ENCODE measurements at regions not wholly inside any gene's neighbourhood (a gene's known extent, or its start where the extent isn't known, plus 50 kb on each side); places are given as distances from the start of the nearest gene placed in this dataset.

DNA sequence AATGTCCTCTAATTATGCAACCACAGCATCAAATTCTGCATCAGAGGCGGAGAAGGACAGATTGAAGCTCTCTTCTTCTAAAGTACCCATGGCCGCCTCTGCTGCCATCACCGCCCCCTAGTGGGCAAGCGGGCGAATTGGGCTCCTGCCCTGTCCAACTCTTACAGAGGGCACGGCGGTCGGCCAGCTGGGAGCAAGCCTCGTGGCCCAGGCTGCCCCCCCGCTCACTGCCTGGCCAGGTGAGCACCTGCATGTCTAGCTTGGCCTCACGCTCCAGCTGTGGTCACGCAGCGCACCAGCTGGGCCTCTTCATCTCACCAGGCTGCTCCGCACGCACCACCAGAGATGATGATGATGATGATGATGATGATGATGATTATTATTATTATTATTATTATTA is 146.1 kb upstream of the TOM1L1 start:
- no peak for TF ChIP-seq EZH2phosphoT487 (IDR thresholded peaks at IDR 0.05; ENCODE audit: low read depth)
- TF ChIP-seq, protein P1, sequence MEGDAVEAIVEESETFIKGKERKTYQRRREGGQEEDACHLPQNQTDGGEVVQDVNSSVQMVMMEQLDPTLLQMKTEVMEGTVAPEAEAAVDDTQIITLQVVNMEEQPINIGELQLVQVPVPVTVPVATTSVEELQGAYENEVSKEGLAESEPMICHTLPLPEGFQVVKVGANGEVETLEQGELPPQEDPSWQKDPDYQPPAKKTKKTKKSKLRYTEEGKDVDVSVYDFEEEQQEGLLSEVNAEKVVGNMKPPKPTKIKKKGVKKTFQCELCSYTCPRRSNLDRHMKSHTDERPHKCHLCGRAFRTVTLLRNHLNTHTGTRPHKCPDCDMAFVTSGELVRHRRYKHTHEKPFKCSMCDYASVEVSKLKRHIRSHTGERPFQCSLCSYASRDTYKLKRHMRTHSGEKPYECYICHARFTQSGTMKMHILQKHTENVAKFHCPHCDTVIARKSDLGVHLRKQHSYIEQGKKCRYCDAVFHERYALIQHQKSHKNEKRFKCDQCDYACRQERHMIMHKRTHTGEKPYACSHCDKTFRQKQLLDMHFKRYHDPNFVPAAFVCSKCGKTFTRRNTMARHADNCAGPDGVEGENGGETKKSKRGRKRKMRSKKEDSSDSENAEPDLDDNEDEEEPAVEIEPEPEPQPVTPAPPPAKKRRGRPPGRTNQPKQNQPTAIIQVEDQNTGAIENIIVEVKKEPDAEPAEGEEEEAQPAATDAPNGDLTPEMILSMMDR (IDR thresholded peaks at IDR 0.05; ENCODE audit: low read depth, low read length), result peak; percentile 49
- H4K20me1 ChIP-seq (ENCODE audit: insufficient read depth, low read length), result no peaks in the 10 kb centered on the region
- H3K79me2 ChIP-seq (ENCODE audit: low read length), result no peaks in the 10 kb centered on the region
- no peak overlapping the region for H3K9ac ChIP-seq (ENCODE audit: low read length)
- no peak overlapping the region for H3K27ac ChIP-seq (ENCODE audit: low read length)
- H3K9me3 ChIP-seq (ENCODE audit: insufficient read depth, low read length), result no peaks in the 10 kb centered on the region
- no peaks in the 10 kb centered on the region for H3K36me3 ChIP-seq (replicated peaks; ENCODE audit: low read depth, low read length)
- H2AFZ ChIP-seq (ENCODE audit: low read depth, low read length), result no peak overlapping the region
- H3K4me3 ChIP-seq (ENCODE audit: low read length), result no peak overlapping the region
- no peaks in the 10 kb centered on the region for H3K4me1 ChIP-seq (ENCODE audit: low read length)
- H3K4me2 ChIP-seq (ENCODE audit: low read length), result no peak overlapping the region
- H3K27me3 ChIP-seq (ENCODE audit: low read depth, low read length), result no peaks in the 10 kb centered on the region

DNA sequence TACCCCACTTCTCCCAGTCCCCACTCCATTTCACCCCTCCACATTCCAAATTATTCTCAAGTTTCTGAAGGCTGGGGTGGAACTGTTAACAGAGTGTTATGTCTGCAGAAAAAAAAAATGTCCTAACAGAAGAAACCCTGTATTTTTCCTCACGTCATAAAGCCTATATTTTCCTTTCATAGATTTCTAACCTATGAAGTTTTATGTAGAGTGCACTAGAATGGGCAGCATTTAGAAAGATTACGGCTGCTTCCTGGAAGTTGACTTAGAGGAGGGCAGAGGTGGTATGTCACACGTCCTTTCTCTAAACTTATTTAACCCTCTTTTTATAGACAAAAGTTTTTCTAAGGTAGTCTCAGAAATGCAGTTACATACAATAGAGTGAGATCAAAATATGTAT is 139.8 kb upstream of the TOM1L1 start:
- Histone ChIP-seq H4K20me1 (ENCODE audit: insufficient read depth, low read length) (no peaks in the 10 kb centered on the region), H3K36me3 (replicated peaks; ENCODE audit: low read depth, low read length) (no peaks in the 10 kb centered on the region), H3K4me3 (ENCODE audit: low read length) (no peak overlapping the region), H3K27ac (ENCODE audit: low read length) (no peak overlapping the region), H3K79me2 (ENCODE audit: low read length) (no peaks in the 10 kb centered on the region), H3K4me1 (ENCODE audit: low read length) (no peaks in the 10 kb centered on the region), H3K9me3 (ENCODE audit: insufficient read depth, low read length) (no peaks in the 10 kb centered on the region), H2AFZ (ENCODE audit: low read depth, low read length) (no peak overlapping the region), H3K27me3 (ENCODE audit: low read depth, low read length) (no peaks in the 10 kb centered on the region), H3K9ac (ENCODE audit: low read length) (no peak overlapping the region), H3K4me2 (ENCODE audit: low read length) (no peak overlapping the region)
- TF ChIP-seq, protein P1 (IDR thresholded peaks at IDR 0.05; ENCODE audit: low read depth, low read length), result no peak
- no peak for TF ChIP-seq EZH2phosphoT487 (IDR thresholded peaks at IDR 0.05; ENCODE audit: low read depth)

DNA sequence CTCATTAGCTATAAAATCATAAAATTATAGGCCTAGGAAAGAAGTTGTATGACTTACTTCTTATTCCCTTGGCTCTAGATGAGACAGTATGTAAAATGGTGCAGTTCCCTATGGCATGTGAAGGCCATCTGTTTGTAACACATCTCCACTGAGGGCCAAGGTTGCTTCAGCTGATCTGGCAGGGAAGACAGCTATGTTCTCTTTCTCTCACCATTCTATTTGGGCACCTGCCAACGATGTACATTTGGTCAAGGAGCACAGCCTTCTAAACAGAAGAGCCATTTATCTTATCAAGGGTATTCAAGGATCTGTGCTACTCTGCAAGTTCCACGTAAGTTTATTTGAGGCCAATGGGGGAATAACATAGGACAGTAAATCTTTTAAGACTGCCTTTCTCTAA is 129.8 kb upstream of the TOM1L1 start:
- H3K27me3 ChIP-seq (ENCODE audit: low read depth, low read length), result no peaks in the 10 kb centered on the region
- H3K9me3 ChIP-seq (ENCODE audit: insufficient read depth, low read length), result no peaks in the 10 kb centered on the region
- no peaks in the 10 kb centered on the region for H3K79me2 ChIP-seq (ENCODE audit: low read length)
- TF ChIP-seq EZH2phosphoT487 (IDR thresholded peaks at IDR 0.05; ENCODE audit: low read depth), result no peak
- TF ChIP-seq, protein P1 (IDR thresholded peaks at IDR 0.05; ENCODE audit: low read depth, low read length), result no peak
- no peak overlapping the region for H3K27ac ChIP-seq (ENCODE audit: low read length)
- H3K4me2 ChIP-seq (ENCODE audit: low read length), result no peak overlapping the region
- H2AFZ ChIP-seq (ENCODE audit: low read depth, low read length), result no peak overlapping the region
- H3K9ac ChIP-seq (ENCODE audit: low read length), result no peak overlapping the region
- H3K4me3 ChIP-seq (ENCODE audit: low read length), result no peak overlapping the region
- no peaks in the 10 kb centered on the region for H3K4me1 ChIP-seq (ENCODE audit: low read length)
- H4K20me1 ChIP-seq (ENCODE audit: insufficient read depth, low read length), result no peaks in the 10 kb centered on the region
- no peaks in the 10 kb centered on the region for H3K36me3 ChIP-seq (replicated peaks; ENCODE audit: low read depth, low read length)

DNA sequence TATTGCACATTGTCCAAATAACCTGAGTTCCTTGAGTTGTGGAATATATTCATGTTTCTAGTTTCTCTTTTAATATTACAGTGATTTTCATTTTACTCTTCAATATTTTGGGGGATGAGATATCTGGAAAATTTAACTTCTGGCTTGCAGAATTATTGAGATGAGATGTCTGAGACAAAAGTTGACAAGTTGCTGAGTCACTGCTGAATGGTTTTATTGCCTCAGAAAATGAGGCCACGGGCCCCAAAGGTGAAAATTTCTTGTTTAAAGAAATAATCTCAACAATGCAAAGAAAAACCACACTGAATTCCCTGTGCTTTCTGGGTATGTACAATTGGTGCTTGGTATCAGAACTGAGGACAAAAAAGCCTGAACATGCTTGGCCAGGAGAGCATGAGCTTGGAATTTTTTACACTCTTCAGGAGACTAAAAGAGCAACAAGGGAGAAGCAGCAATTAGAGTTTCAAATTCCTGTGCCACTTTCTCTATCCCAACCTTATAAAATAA is 129.2 kb upstream of the TOM1L1 start:
- H3K79me2 ChIP-seq (ENCODE audit: low read length), result no peaks in the 10 kb centered on the region
- H3K27me3 ChIP-seq (ENCODE audit: low read depth, low read length), result no peaks in the 10 kb centered on the region
- H3K9ac ChIP-seq (ENCODE audit: low read length), result no peak overlapping the region
- TF ChIP-seq, protein P1 (IDR thresholded peaks at IDR 0.05; ENCODE audit: low read depth, low read length), result no peak
- TF ChIP-seq EZH2phosphoT487 (IDR thresholded peaks at IDR 0.05; ENCODE audit: low read depth), result no peak
- no peak overlapping the region for H2AFZ ChIP-seq (ENCODE audit: low read depth, low read length)
- no peaks in the 10 kb centered on the region for H4K20me1 ChIP-seq (ENCODE audit: insufficient read depth, low read length)
- no peaks in the 10 kb centered on the region for H3K36me3 ChIP-seq (replicated peaks; ENCODE audit: low read depth, low read length)
- H3K4me1 ChIP-seq (ENCODE audit: low read length), result no peaks in the 10 kb centered on the region
- no peak overlapping the region for H3K27ac ChIP-seq (ENCODE audit: low read length)
- H3K4me2 ChIP-seq (ENCODE audit: low read length), result no peak overlapping the region
- no peaks in the 10 kb centered on the region for H3K9me3 ChIP-seq (ENCODE audit: insufficient read depth, low read length)
- no peak overlapping the region for H3K4me3 ChIP-seq (ENCODE audit: low read length)

All from OCI-LY3 (cell line).